ENCODE measurements at regions not wholly inside any gene's neighbourhood (a gene's known extent, or its start where the extent isn't known, plus 50 kb on each side); places are given as distances from the start of the nearest gene placed in this dataset.

DNA sequence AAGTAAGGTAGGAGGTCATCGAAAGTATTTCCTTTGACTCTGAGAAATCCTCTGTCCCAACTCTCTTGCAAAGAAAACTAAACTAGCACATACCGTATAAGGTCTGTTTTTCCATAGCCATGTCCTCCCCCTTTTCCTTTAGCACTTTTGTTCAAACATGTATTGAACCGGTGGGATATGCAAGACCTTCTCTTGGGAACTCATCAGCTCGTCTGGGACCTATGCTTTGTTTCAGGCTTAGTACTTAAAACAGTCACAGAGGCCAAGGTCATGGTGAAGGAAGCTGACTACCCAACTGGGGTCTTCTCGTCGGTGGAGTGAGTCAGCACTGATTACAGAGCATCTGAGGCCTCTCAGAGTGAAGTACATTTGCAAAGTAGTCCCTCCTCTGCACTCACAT is 185.0 kb downstream of the ZBTB18 start:
- Histone ChIP-seq H3K36me3 (ENCODE audit: control insufficient read depth, insufficient read depth, low read length) (no peaks in the 10 kb centered on the region), H3K4me1 (ENCODE audit: control insufficient read depth, insufficient read depth, low read length) (no peaks in the 10 kb centered on the region), H3K27ac (ENCODE audit: low read length) (no peak overlapping the region), H3K9me3 (ENCODE audit: control insufficient read depth, insufficient read depth, low read depth, low read length) (no peaks in the 10 kb centered on the region), H3K27me3 (ENCODE audit: control insufficient read depth, insufficient read depth, low read length) (peaks cover 7% of the 10 kb centered on the region; the same call in 1 of the 2 replicates), H3K4me3 (ENCODE audit: low read depth in 2 of 2, low read length in 2 of 2) (no peak overlapping the region)
- ChIA-PET POLR2A (no interaction called here), CTCF (no interaction called here)
- ATAC-seq (no peak), DNase-seq (ENCODE audit: low read depth, low spot score) (no peak)
- intact Hi-C loops (cut with micrococcal nuclease; ENCODE audit: unreplicated experiment) = no loop called here
- TF ChIP-seq TCF7L2 (IDR thresholded peaks at IDR 0.05; ENCODE audit: low read depth, low read length) (no peak), POLR2AphosphoS5 (IDR thresholded peaks at IDR 0.05; ENCODE audit: low read depth, low read length) (no peak), SIN3A (IDR thresholded peaks at IDR 0.05; ENCODE audit: borderline replicate concordance, insufficient read depth, low read depth, low read length) (no peak)
- TF ChIP-seq, protein P1, sequence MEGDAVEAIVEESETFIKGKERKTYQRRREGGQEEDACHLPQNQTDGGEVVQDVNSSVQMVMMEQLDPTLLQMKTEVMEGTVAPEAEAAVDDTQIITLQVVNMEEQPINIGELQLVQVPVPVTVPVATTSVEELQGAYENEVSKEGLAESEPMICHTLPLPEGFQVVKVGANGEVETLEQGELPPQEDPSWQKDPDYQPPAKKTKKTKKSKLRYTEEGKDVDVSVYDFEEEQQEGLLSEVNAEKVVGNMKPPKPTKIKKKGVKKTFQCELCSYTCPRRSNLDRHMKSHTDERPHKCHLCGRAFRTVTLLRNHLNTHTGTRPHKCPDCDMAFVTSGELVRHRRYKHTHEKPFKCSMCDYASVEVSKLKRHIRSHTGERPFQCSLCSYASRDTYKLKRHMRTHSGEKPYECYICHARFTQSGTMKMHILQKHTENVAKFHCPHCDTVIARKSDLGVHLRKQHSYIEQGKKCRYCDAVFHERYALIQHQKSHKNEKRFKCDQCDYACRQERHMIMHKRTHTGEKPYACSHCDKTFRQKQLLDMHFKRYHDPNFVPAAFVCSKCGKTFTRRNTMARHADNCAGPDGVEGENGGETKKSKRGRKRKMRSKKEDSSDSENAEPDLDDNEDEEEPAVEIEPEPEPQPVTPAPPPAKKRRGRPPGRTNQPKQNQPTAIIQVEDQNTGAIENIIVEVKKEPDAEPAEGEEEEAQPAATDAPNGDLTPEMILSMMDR (IDR thresholded peaks at IDR 0.05) = no peak
- TF ChIP-seq, protein P2, sequence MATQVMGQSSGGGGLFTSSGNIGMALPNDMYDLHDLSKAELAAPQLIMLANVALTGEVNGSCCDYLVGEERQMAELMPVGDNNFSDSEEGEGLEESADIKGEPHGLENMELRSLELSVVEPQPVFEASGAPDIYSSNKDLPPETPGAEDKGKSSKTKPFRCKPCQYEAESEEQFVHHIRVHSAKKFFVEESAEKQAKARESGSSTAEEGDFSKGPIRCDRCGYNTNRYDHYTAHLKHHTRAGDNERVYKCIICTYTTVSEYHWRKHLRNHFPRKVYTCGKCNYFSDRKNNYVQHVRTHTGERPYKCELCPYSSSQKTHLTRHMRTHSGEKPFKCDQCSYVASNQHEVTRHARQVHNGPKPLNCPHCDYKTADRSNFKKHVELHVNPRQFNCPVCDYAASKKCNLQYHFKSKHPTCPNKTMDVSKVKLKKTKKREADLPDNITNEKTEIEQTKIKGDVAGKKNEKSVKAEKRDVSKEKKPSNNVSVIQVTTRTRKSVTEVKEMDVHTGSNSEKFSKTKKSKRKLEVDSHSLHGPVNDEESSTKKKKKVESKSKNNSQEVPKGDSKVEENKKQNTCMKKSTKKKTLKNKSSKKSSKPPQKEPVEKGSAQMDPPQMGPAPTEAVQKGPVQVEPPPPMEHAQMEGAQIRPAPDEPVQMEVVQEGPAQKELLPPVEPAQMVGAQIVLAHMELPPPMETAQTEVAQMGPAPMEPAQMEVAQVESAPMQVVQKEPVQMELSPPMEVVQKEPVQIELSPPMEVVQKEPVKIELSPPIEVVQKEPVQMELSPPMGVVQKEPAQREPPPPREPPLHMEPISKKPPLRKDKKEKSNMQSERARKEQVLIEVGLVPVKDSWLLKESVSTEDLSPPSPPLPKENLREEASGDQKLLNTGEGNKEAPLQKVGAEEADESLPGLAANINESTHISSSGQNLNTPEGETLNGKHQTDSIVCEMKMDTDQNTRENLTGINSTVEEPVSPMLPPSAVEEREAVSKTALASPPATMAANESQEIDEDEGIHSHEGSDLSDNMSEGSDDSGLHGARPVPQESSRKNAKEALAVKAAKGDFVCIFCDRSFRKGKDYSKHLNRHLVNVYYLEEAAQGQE (IDR thresholded peaks at IDR 0.05; ENCODE audit: insufficient read depth in 1 of 2, low read depth in 2 of 2, low read length in 1 of 2) = no peak
- in situ Hi-C loops (cut with HindIII; ENCODE audit: low pct_unique_long_range_greater_than_20kb, low sequenced_read_pairs) = no loop called here
- BruUV-seq (replicated peaks) = no TSS peak

DNA sequence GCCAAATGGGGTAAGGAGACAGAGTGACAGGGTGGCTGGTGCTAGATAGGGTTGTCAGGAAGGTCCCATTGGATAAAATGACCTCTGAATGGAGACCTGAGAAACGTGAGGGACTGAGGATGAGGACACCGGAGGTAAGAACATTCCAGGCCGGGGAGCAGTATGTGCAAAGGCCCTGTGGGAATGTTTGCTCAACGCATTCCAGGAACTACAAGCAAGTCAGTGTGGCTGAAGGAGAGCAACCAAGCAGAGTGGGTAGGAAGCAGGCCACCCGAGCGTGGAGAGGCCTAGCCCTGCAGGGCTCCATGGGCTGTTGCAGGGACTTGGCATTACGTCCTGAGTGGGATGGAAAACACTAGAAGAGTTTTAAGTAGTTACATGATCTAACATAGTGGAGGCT is 185.6 kb downstream of the ZBTB18 start:
- CTCF ChIA-PET = no interaction called here
- Histone ChIP-seq H3K27ac (ENCODE audit: low read length) (no peak overlapping the region), H3K9me3 (ENCODE audit: control insufficient read depth, insufficient read depth, low read depth, low read length) (no peaks in the 10 kb centered on the region), H3K4me3 (ENCODE audit: low read depth in 2 of 2, low read length in 2 of 2) (no peak overlapping the region), H3K36me3 (ENCODE audit: control insufficient read depth, insufficient read depth, low read length) (no peaks in the 10 kb centered on the region), H3K27me3 (ENCODE audit: control insufficient read depth, insufficient read depth, low read length) (peaks cover 7% of the 10 kb centered on the region; the same call in 1 of the 2 replicates), H3K4me1 (ENCODE audit: control insufficient read depth, insufficient read depth, low read length) (no peaks in the 10 kb centered on the region)
- DNase-seq (ENCODE audit: low read depth, low spot score) (no peak), ATAC-seq (no peak)
- intact Hi-C loops (cut with micrococcal nuclease; ENCODE audit: unreplicated experiment) = no loop called here
- in situ Hi-C loops (cut with HindIII; ENCODE audit: low pct_unique_long_range_greater_than_20kb, low sequenced_read_pairs) = no loop called here
- no TSS peak for BruUV-seq (replicated peaks)
- TF ChIP-seq SIN3A (IDR thresholded peaks at IDR 0.05; ENCODE audit: borderline replicate concordance, insufficient read depth, low read depth, low read length) (no peak), TCF7L2 (IDR thresholded peaks at IDR 0.05; ENCODE audit: low read depth, low read length) (no peak), POLR2AphosphoS5 (IDR thresholded peaks at IDR 0.05; ENCODE audit: low read depth, low read length) (no peak)
- TF ChIP-seq, protein P1 (IDR thresholded peaks at IDR 0.05) = no peak
- TF ChIP-seq, protein P2 (IDR thresholded peaks at IDR 0.05; ENCODE audit: insufficient read depth in 1 of 2, low read depth in 2 of 2, low read length in 1 of 2) = no peak
- POLR2A ChIA-PET = no interaction called here

Data from Panc1 (cell line).